Hepatocyte (in vitro differentiated cells): ENCODE measurements at regions not wholly inside any gene's neighbourhood (a gene's known extent, or its start where the extent isn't known, plus 50 kb on each side); places are given as distances from the start of the nearest gene placed in this dataset.

ENCODE experiments used
- CTCF ChIP-seq: fragments of 200-600 bp; sonication (generic); IDR thresholded peaks from 2 replicates; pipeline ENCODE4 v1.5.1; 2016; ENCODE audit warnings: antibody characterized with exemption, mild to moderate bottlenecking; ENCODE audit not compliant: poor library complexity
- EZH2 ChIP-seq: fragments of 200-600 bp; sonication (generic); IDR thresholded peaks from 2 replicates; pipeline ENCODE4 v1.6.1; 2016; ENCODE audit warnings: antibody characterized with exemption, mild to moderate bottlenecking, borderline replicate concordance

- no peak for TF ChIP-seq CTCF
- TF ChIP-seq EZH2 = no peak
Measured at GRCh38 chr20:46837083-46837482, 57.6 kb upstream of the EYA2 start.
